GM21390 (cell line): ENCODE measurements at regions not wholly inside any gene's neighbourhood (a gene's known extent, or its start where the extent isn't known, plus 50 kb on each side); places are given as distances from the start of the nearest gene placed in this dataset.
"Not testable (repeated sequence)": the region's sequence is repeated elsewhere in the genome, so short reads cannot be mapped to it uniquely, and the experiment has no call there.

Experiments
- ATAC-seq: cut with Tn5 transposase; IDR thresholded peaks from one replicate; pipeline ENCODE4 v1.9.1; 2021; ENCODE audit not compliant: unreplicated experiment

GRCh38 chr4:127217586-127218229 is 415.0 kb upstream of the INTU start:
- no peak for ATAC-seq

DNA sequence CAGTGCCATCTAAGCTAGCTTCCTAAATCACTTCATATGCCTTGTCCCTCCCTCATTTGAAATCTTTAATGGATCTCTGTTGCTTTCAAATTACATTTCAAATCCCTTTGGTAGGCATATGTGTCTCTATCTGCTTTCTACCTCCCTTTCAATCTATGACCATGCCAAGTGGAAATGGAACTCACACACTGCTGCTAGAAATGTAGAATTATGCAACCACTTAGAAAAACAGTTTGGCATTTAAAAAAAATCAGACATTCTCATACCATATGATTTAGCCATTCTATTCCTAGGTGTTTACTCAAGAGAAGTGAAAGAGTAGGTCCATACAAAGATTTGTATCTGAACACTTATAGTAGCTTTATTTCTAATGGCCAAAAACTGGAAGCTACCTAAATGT is 413.5 kb upstream of the INTU start:
- no peak for ATAC-seq

GRCh38 chr4:127224556-127224955 is 408.2 kb upstream of the INTU start:
- ATAC-seq: no peak

DNA sequence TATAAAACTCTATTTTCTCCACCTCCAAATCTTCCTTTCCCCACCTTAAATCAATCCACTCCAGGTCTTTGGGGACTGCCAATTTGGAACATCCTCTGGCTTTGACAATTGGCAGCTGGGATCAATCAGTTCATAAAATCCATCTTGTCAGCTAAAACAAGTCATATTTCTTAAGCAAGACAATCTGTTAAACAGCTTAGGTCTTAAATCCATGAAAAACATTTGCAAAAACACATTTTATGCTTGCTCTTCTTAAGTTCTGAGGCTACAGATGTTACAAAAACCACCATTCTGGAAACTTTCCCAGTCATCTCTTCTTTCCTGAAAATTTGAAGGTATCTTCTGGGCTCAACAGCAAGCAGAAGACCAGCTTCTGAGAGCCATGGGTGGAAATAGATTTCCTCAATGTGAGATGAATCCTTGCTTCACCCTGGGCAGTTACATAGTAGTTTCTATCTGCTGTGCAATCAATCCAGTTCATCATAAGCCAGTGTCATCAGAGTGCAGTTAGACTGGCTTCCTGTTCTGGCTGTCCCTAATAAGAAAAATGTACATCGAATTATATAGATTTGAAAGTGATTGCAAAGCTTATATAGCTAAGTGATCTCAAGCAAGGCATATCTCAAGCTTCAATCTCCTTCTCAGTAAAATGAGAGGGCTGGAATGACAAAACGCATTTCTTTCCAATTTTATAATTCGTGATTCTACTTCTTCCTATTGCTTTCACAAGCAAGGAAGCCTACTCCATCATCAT is 402.7 kb upstream of the INTU start:
- ATAC-seq: no peak

DNA sequence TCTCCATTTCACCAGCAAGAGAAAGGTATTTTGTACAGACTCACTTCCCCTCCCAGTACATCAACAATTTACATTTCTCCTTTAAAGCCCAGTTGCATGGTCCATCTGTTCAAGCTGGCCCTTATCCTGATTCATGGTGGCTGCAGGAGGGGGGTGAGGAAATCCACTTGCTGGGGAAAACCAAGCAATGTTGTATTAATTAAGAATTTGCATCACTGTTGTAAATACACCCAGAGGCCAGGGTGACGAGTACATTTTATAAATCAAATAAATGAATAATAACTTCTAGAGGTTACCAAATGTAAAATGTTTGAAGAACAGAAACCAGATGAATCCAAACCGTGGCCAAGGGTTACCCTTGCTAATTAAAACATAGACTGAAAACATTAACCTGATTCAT is 395.9 kb upstream of the INTU start:
- ATAC-seq: no peak

DNA sequence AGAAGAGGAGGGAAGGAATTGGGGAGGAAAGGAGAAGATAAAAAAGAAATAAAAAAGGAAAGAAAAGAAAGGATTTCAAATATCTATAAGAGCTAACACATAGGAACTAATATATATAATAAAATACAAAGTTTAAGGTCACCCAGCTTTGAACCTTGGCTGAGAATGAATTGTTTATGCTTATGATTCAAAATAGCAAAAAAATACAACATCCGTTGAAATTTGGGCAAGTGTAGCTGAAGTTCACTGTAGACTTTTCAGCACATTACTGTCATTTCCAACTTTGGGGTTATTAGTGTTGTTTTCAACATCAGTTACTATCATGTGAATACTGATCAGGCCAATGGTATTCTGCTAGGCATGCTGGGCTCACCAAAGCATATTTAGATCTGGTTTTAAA is 395.2 kb upstream of the INTU start:
- no peak for ATAC-seq

- ATAC-seq: no peak
These were observed 393.7 kb upstream of the INTU start for GRCh38 chr4:127238956-127239475.

DNA sequence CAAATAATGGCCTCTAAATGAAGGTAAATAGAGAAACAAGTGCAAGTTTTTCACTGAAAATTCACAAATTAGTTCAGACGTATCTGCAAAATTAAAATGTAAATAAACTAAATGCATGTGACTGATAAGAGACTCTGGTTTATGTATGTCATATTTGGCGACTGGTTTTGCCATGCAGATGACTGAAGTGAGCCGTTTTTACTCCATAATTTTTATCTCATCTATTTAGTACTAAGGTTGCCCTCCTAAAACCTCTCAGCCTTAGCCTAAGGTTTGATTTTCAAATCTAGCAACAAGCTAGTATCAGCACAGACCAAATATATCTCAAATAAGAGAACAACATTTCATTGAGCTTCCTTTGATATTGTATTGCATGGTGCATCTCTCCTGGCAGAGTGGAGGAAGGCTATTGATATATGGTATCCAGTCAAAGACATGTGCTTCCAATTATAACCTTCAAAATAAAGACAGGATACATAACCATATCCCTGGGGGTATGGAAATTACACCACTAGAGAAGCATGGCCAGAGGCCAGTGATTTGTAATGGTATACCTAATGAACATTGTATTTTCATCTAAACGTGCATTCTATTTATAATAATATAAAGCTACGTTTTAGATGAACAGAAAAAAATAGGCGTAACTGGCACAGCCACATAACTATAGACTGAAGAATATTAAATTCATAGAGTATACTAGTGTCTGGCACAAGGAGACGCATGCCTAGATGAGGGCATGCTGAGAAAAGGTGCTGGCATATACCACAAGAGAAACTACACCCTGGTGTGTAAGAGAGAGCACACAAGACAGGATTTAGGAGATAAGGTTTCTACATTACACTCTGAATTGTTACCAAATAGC is 392.6 kb upstream of the INTU start:
- no peak for ATAC-seq

DNA sequence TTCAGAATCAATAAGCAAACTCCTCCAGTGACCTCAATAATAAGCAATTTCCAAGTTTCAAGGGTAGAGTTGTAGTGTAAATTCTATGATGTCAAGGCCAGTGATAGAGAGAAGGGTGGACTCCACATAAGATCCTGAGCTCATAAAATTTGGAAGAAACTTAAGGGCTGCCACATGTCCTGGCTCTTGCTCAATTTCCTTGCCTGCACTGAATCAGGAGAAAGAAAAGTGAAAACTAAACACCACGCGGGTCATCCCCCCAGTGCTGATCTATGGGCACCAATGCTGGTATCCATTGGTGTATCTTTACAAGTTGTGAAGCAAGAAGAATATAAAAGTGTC is 392.0 kb upstream of the INTU start:
- ATAC-seq: no peak

DNA sequence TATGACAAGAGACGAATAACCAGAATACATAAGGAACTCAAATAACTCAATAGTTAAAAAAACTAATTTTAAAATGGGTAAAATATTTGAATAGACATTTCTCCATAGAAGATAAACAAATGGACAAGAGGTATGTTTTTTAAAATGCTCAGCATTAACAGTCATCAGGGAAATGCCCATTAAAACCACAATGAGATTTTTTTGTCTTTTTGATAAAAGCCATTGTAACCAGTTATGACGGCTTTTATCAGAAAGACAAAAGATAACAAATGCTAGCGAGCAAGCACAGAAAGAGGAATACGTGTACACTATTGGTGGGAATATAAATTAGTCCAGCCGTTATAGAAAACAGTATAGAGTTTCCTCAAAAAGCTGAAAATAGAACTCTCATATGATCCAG is 388.2 kb upstream of the INTU start:
- no peak for ATAC-seq

GRCh38 chr4:127246963-127247952 is 385.5 kb upstream of the INTU start:
- ATAC-seq: no peak

GRCh38 chr4:127249066-127249766 is 383.5 kb upstream of the INTU start:
- no peak for ATAC-seq

- no peak for ATAC-seq
These were observed 383.0 kb upstream of the INTU start for GRCh38 chr4:127249767-127250108.

DNA sequence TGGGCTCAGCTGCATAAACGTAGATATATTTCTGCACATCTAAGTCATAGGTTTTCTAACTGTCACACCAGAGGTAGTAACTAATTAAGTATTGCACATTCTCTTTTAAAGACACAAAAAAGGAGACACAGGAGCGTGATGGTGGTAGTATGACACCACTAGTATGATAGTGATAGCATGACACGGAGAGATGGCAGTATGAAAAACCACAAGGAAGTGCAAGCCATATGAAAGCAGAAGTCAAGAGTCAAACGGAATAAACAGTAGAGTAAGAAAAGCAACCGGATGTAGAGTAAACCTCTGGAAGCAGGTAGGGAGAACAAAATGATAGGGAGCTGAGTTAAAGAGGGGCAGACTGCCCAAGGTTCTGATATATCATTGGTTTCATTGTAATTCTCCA is 382.2 kb upstream of the INTU start:
- peak; percentile 64 for ATAC-seq

GRCh38 chr4:127251423-127251822 is 381.3 kb upstream of the INTU start:
- ATAC-seq: peak; percentile 75

GRCh38 chr4:127256500-127256899 is 376.3 kb upstream of the INTU start:
- no peak for ATAC-seq

DNA sequence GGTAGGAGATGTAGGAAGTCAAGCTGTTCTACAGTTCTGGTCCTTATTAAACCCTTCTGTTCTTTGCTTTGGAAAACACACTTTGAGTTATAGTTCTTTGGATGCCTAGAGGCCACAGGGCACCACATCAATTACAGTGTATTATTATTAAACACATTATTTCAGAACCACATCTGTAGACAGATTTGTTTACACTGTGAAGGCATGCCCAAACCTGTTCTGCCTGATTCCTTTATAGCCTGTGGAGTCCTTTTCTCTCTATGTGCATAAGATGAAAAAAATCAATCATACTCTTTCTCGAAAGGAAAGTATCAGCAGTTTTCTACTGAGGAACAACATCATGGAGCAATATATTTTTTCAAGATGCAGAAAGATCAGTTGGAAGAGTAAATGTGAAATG is 371.3 kb upstream of the INTU start:
- no peak for ATAC-seq

DNA sequence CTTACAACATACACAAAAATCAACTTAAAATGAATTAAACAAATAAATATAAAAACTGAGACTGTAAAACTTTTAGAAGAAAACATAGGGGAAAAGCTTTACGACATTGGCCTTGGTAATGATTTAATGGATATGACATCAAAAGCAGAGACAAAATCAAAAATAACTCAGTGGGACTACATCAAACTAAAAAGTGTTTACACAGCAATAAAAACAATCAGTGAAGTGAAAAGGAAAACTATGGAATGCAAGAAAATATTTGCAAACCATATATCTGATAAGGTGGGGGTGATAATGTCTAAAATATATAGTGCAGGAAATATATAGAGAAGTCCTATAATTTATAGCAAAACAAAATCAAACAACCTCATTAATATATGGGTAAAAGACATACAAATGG is 364.4 kb upstream of the INTU start:
- ATAC-seq: no peak

GRCh38 chr4:127277023-127277422 is 355.7 kb upstream of the INTU start:
- not testable (repeated sequence) for ATAC-seq

GRCh38 chr4:127284236-127284635 is 348.5 kb upstream of the INTU start:
- ATAC-seq: no peak
